GM18868 (cell line): ENCODE measurements at regions not wholly inside any gene's neighbourhood (a gene's known extent, or its start where the extent isn't known, plus 50 kb on each side); places are given as distances from the start of the nearest gene placed in this dataset.
A peak's percentile ranks its signal among the peaks of the same experiment; 100 is the strongest.
"Not testable (repeated sequence)": the region's sequence is repeated elsewhere in the genome, so short reads cannot be mapped to it uniquely, and the experiment has no call there.

Experiments used
- ATAC-seq: cut with Tn5 transposase; IDR thresholded peaks from one replicate; pipeline ENCODE4 v1.9.1; 2021; ENCODE audit warnings: mild to moderate bottlenecking, moderate library complexity; ENCODE audit not compliant: unreplicated experiment

DNA sequence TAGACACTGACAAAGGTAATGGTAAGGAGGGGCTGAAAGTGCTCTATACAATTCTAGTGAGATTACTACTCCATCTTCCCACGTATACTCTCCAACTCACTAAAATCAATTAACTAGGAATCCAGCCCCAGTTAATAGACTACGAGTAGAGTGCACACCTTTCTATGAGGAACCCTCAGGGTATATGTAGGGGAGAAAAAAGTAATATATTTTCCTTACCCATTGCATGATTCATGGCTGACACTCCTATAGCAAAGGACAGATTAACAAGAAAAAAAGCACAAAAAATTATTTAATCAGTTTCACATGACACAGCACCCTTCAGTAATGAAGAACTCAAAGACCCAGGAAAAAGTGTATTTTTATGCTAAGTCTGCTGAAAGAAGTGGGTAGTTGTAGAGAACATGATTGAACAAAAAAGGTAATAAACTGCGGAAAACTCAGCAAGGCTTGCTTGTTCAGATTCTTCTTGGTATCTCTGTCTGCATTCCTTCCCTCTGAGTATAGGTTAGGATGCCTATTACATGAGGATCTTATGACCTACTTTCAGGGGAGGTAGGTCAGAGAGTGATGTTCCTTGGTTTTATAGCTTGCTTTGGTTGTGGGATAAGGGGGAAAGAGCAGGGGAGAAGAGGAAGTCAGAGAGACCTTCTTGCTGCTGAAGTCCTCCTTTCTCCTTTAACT, 342.0 kb upstream of the DLGAP1 start:
- ATAC-seq = no peak

DNA sequence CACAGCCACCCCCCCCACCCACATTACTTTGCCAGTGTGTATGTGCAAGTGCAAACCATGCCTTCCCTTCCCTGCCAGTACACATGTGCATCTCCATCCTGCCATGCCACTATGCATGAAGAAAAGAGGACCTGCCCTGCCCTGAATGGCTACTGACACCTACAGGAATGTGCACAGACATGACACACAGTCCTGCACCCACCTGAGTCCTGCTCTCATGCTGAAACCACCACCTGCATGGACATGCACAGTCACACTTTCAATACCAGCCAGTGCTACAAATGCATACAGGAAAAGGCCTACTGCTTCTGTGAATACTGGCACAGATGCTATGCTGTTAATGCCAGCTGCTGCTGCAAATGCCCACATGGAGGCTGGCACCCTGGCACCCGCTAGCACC, 334.4 kb upstream of the DLGAP1 start:
- no peak for ATAC-seq

DNA sequence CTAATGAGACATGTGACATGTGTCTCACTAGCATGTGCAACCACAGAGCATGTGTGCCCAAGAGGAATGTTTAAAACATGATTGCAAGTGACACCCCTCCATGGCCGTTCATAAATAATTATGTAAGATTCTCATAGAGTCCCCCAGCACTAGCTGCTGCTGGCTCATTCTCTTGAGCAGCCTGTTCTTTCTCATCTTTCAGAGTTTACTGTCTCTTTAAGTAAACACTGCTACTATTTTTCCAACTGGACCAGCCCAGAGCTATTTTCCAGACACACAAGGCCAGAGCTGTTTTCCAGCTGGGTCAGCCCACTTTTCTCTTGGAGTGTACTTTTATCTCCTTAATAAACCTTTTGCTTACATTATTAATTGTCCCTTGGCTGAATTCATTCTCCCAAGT, 326.8 kb upstream of the DLGAP1 start:
- ATAC-seq = no peak

DNA sequence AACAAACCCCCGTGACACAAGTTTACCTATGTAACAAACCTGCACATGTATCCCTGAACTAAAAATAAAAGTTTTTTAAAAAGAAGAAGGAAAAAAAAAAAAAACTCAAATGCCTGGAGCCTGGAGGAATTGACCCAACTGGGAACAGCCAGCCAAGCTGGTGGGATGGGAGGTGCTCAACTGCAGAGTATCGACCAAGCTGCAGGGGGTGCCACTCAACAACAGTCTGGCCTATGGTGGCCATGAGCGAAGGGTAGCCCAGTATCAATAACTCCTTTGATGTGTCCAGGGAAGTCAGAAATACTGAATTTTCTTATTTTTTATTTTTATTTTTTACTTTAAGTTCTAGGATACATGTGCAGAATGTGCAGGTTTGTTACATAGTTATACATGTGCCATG, 310.3 kb upstream of the DLGAP1 start:
- ATAC-seq = no peak

DNA sequence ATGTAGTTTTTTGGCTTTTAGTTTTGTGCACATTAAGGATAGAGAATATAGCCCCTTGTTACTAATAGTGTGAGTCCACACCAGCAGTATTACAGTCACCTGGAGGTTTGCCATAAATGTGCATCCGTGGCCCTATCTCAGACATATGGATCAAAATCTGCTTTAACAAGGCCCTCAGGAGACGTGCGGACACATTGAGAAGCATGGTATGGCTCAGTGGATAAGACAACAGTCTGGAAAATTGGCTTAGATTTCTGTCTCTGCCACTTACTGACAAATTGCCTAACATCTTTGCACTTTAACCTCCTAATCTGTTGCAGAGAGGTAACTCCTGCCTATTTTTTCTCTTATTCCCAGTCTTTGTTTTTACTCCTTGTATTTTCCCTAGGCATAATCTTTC, 307.2 kb upstream of the DLGAP1 start:
- ATAC-seq = no peak

DNA sequence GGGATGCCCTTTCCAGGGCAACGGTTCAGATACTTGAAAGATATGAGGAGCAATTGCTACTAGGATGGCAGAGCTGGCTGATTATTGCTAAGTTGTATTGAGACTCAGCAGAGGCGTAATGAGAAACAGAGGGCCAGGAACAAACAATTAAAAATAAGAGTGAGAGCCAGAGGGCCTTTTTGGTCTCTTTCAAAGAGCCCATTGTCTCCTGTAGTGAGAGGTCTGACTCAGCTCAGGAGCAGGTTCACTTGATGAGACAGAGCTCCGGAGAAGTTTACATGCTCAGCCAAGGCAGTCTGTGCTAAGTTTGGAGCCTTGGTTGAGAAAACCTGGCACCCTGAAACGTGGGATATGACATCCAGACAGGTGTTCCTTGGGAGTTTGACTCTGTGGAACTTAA, 303.9 kb upstream of the DLGAP1 start:
- no peak for ATAC-seq

DNA sequence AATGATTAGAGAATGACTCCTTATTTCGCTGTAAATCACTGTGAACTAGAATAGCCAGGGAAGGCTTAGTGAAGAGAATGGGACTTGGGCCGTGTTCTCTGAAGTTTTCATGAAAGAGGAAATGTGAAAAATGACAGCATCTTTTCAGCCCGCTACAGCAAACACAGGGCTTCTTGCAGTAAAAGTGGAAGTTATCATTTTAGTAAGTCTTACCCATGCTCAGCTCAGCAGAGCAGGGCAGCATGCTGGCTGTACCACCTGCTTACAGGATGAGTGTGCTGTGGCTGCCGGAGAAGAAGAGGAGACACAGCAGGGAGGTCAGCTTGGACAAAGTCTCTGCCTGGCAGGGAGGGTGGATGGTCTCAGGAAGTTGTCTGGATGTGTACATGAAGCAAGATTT, 300.7 kb upstream of the DLGAP1 start:
- ATAC-seq = peak; percentile 71

DNA sequence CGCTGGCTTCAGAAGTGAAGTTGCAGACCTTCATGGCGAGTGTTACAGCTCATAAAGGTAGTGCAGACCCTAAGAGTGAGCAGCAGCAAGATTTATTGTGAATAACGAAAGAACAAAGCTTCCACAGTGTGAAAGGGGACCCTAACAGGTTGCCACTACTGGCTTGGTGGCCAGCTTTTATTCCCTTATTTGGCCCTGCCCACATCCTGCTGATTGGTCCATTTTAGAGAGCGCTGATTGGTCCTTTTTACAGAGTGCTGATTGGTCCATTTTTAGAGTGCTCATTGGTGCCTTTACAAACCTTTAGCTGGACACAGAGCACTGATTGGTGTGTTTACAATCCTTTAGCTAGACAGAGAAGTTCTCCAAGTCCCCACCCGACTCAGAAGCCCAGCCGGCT, 298.0 kb upstream of the DLGAP1 start:
- not testable (repeated sequence) for ATAC-seq

DNA sequence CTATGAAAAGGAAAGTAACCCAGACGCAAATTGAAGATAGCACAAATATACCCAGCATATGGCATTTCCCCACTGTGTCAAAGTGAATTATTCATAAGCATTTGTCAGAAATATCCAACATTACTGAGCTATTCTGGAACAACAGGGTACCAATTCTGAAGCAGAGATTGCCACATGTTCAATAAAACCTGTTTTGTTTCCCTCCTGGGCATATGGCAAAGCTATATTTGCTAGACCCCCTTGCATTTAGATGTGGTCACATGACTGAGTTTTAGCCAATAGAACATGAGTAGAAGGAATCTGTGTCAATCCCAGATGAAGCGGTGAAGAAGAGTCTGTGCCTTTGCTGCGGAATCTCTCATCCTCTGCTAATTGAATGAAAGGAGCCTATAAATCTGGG, 296.4 kb upstream of the DLGAP1 start:
- no peak for ATAC-seq

DNA sequence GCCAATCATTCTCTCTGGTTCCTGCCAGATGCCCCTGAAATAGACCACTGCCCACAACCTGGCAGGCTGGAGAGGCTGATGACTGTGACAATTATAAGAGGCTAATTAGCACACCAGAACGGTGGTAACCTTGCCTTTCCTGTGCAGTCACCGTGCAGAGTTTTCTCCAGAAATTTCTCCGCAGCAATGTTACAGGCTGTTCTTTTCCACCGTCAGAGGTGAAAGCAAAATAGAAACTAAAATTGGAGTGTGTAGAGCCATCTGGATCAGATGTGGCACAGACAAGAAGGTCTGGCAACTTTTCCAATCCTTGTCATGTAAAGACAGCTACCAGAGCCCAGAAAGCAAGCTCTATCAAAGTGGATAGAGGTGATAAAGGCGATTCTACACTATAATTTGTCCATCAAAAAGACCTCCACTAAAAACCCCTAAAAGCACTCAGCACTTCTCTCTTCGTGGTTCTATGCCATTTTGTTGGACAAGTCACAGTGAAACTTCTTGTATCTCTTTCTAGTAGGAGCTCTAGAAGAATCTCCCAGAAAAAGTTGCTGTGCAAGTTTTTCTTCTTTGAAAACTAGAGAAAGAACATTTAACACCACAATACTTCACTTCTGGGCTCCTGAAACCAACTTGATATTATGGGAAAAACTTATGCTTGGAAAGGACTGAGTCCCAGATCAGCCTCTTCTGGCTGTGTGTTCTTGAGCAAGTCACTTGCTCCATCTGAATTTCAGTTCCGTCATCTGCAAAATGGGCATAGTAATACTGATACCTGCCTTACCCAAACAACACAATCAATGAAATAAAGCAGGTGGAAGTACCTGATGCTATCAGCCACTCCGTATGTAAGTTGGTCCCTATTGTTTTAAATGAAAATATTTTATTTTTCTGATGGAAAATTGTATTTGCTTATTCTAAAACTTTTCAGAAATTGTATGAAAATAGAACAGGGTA, 295.6 kb upstream of the DLGAP1 start:
- no peak for ATAC-seq

DNA sequence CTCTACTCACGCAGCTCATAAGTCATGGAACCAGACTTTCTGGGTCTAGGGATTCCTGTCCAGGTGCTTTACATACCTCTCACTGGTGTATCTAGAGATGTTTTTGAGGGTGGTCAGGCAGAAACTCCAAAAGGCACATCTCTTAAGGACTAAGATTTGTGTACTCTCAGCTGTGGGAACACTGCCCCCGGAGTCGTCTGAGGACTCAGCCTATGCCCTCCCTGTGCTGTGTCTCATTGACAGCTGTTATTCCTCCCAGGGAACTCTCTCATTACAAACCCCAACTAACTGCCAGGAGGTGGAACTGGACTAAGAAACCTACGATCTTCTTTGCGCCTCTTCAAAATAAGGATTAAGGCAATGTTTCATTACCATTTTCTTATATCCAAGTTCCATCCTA, 293.9 kb upstream of the DLGAP1 start:
- ATAC-seq = no peak

DNA sequence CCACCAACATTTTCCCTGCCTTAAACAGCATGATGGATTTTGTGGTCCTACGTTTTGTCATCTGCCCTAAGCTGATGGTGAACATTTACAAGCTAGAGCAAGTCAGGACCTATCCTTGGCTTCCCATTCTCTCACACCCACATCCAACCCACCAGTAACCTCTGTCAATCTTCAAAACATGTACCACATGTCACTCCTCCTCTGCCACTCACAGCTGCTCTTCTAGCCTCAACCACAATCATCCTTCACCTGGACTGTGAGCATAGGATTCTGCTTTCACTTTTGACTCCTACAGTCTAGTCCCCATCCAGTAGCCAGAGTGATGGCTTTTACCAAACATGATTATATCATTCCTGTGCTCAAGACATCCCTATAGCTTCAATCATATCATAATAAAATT, 279.8 kb upstream of the DLGAP1 start:
- ATAC-seq = no peak

DNA sequence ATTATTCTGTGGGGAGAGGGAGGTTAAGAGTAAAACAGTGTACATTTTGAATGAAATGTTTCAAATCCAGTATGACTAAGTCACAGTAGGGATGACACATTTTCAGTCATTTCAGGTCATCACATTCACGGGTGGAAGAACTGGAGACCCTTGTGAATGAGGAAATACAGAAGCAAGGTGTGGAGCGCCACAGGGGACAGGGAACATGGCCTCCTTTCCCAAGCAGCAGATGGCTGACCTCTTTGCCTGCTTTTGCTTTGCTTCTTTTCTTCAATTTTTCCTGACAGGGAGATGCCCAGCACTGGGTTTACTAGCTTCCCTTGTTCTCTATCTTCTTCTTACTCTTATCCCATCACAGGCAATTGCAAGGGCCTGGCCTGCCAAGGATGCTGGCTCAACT, 278.9 kb upstream of the DLGAP1 start:
- ATAC-seq = no peak

DNA sequence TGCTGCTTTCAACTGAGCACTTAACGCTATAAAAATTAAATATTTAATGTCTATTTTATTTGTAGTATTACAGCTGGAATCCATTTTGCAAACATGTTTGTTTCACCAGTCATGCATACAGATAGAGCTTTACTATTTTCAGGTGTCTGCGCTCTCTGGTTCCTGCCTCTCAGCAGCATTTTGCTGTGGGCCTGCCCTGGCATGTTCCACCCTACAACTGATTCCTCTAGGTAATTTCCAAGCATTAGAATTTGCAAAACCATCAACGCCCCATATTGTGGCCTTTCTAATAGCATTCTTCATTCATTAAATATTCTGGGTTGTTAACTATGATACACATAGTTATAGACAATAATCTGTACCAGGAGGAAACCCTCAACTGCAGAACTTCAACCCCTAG, 266.4 kb upstream of the DLGAP1 start:
- ATAC-seq = no peak

DNA sequence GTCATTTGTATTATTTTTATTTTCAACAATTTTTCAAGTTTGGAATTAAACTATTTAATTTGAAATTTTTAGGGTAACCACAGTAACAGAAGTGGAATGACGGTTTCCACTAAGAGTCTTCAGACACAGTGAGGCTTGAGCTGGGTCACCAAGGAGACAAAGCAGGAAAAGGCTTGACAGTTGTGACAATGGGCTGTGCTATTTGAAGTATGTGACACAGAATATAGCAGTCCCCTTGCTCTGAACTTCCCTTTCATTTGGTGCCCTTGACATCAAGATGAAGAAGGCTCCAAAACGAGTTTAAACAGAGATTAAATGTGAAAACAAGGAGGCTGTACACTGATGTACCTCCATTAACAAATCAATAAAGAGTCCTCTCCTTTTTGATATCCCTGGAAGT, 265.4 kb upstream of the DLGAP1 start:
- no peak for ATAC-seq

DNA sequence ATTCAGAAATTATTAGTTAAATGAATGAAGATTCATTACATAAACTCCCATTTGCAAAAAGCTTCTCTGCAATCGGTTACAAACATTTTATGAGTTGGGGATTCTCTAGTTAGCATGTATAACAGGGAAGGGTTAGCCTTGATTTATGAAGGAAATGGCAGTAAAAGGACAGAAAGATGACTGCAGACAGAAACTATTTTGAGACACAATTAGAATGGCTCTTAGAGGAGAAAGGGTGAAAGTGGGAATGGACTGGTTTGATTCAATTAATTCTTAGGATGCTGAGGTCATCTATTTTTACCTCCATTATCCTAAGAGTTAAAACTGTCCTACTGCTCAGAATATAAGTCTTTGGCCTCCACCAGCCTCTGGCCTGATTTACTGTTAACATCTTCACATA, 250.8 kb upstream of the DLGAP1 start:
- ATAC-seq = no peak

DNA sequence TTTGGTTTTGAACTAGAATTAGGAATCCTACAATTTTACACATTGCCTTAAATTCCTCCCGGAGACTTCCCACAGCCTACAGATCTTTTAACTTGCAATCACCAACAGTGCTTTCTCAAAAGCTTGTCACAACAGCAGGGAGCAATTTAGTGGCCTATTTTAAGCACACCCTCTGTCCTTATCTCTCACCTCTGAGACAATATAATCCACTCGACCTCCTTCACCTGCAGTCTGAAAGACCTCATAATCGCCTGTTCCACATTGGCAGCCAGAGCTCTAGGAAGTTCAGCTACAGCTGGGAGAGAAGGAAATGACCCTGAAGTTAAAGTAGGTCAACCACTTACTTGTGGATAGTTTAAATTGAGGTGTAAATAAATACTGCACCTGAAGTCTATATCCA, 249.7 kb upstream of the DLGAP1 start:
- ATAC-seq = no peak

DNA sequence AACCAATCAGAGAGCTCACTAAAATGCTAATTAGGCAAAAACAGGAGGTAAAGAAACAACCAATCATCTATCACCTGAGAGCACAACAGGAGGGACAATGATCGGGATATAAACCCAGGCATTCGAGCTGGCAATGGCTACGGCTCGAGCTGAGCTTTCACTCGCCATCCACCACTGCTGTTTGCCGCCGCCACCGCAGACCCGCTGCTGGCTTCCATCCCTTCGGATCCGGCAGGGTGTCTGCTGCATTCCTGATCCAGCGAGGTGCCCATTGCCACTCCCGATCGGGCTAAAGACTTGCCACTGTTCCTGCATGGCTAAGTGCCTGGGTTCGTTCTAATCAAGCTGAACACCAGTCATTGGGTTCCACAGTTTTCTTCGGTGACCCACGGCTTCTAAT, 236.7 kb upstream of the DLGAP1 start:
- no peak for ATAC-seq

DNA sequence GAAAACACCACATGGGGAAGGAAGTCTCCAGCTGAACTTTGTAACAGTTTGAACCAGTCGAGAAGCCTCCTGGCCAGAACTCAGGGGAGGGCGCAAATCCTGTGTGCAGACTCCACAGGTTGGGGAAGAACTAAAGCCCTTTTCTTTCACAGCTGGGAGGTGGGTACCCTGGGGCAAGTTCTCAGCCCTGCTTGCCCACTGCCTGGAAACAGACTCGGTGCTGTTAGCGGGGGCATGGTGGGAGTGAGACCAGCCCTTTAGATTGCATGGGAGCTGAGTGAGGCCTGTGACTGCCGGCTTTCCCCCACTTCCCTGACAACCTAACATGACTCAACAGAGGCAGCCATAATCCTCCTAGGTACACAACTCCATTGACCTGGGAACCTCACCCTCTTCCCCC, 223.6 kb upstream of the DLGAP1 start:
- not testable (repeated sequence) for ATAC-seq

DNA sequence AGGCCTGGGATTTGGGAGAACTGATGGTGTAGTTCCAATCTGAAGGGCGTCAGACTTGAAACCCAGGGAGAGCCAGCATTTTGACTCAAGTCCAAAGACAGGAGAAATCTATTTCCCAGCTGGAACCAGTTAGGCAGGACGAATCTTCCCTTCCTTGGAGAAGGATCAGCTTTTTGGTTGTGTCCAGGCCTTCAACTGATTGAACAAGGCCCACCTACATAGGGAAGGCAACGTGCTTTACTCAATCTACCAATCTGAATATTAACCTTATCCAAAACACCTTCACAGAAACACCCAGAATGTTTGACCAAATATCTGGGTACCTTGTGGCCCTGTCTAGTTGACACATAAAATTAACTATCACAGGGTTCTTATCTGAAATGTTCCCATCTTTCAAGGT, 221.9 kb upstream of the DLGAP1 start:
- ATAC-seq = no peak

DNA sequence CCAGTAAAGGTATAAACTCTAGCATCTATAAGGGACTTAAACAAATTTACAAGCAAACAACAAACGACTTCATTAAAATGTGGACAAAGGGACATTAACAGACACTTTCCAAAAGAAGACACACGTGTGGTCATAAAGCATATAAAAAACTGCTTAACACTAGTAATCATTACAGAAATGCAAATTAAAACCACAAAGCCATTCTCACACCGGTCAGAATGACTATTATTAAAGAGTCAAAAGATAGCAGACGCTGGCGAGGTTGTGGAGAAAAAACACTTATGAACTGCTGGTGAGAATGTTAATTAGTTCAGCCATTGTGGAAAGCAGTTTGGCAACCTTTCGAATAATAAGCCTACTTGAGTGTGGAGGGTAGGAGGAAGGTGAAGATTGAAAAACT, 217.1 kb upstream of the DLGAP1 start:
- no peak for ATAC-seq

DNA sequence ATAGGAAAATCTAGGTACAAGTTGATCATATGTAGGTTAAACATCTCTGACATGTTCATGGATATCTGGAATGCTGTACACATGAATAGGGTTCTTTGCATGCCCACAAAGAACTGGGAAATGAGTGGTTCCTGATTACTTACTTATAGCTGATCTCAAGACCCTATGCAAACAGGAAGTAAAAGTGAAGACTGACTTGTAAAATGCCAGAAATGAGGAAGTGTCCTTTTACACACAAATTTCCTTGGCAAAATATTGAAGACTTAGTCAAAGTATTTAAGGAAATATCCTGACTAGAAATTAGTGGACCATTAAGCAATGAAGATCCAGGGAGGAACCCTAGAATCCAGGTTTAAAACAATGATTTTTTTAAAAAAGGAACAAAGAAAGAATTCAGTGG, 203.7 kb upstream of the DLGAP1 start:
- no peak for ATAC-seq
